Heart left ventricle (tissue), 16 donors: ENCODE measurements at regions not wholly inside any gene's neighbourhood (a gene's known extent, or its start where the extent isn't known, plus 50 kb on each side); places are given as distances from the start of the nearest gene placed in this dataset.

ENCODE experiments used
- ATAC-seq, 4 donors: fragments of 200-7000 bp; cut with Tn5 transposase; one replicate each; pipeline ENCODE4 v1.9.1; 2020 to 2022; ENCODE audit warnings: moderate library complexity in 4 of 4, mild to moderate bottlenecking in 3 of 4, moderate number of reproducible peaks in 1 of 4
- DNase-seq, 5 donors: peaks; one replicate each; pipeline ENCODE4 v3.0.0-alpha.2; 2020
- H3K27ac ChIP-seq, 12 donors: fragments of 200-600 bp; sonication (generic) in 4 of 12; one replicate each; pipeline versions ENCODE4 v1.5.0 to v1.8.0; 2016 to 2022; ENCODE audit warnings: mild to moderate bottlenecking in 2 of 12
- H3K27me3 ChIP-seq, 9 donors: fragments of 200-600 bp; sonication (generic) in 2 of 9; one replicate each; pipeline versions ENCODE4 v1.5.1 to v1.8.0; 2016 to 2022; ENCODE audit warnings: mild to moderate bottlenecking in 3 of 9
- H3K36me3 ChIP-seq, 9 donors: fragments of 200-600 bp; sonication (generic) in 2 of 9; one replicate each; pipeline versions ENCODE4 v1.5.0 to v1.8.0; 2018 to 2022; ENCODE audit warnings: mild to moderate bottlenecking in 2 of 9
- H3K4me1 ChIP-seq, 12 donors: fragments of 200-600 bp; sonication (generic) in 4 of 12; one replicate each; pipeline versions ENCODE4 v1.5.0 to v1.8.0; 2016 to 2022; ENCODE audit warnings: mild to moderate bottlenecking in 3 of 12
- H3K4me3 ChIP-seq, 12 donors: fragments of 200-600 bp; sonication (generic) in 4 of 12; one replicate each; pipeline versions ENCODE4 v1.5.0 to v1.8.0; 2017 to 2022; ENCODE audit warnings: mild to moderate bottlenecking in 9 of 12, moderate library complexity in 4 of 12
- H3K9me3 ChIP-seq, 12 donors: fragments of 200-600 bp; sonication (generic) in 4 of 12; one replicate each; pipeline versions ENCODE4 v1.5.0 to v1.8.0; 2016 to 2022; ENCODE audit warnings: mild to moderate bottlenecking in 1 of 12
- CTCF ChIP-seq, 12 donors: fragments of 200-600 bp; sonication (generic) in 4 of 12; IDR thresholded peaks; one replicate each; pipeline versions ENCODE4 v1.5.0 to v1.8.0; 2018 to 2022; ENCODE audit warnings: antibody characterized with exemption in 12 of 12, mild to moderate bottlenecking in 5 of 12
- POLR2A ChIP-seq, 2 donors: fragments of 450-650 bp; IDR thresholded peaks; one replicate each; pipeline ENCODE4 v1.6.1; 2017; ENCODE audit warnings: antibody characterized with exemption in 2 of 2, mild to moderate bottlenecking in 2 of 2, moderate library complexity in 2 of 2
- WGBS, 4 donors: extraction: QIAGEN DNeasy Blood & Tissue Kit in 2 of 4; methylation state at CpG; one replicate each; pipeline versions ENCODE4 v1.1.5 to v1.1.7; 2013 to 2018; 5-methylcytosine and 5-hydroxymethylcytosine counted together
- intact Hi-C, 10 donors: fragments of 100-400 bp; cut with DNase I; formaldehyde crosslinking; loops; one replicate each; pipeline versions ENCODE4 v1.11.1 to v1.14.2; 2022
- donor health status: ischemic (EF 13 %, LVEDD 7.1; RV severe dilation, severe dysfunction).
- donor health status: healthy with polysubstance abuse.
- donor health status: DM: no; HTN: yes; CAD: no.
- donor health status: DM: no; HTN: no; CAD: no.
- donor health status: ischemic (EF 25% LVEDD 6.9; RV normal size, moderate dysfunction).
- donor health status: ischemic (EF 25% LVEDD 5.7; RV mildly dilated, moderate dysfunction).
- donor health status: healthy.
- donor health status: DM: yes; HTN: yes; CAD: no.
- donor health status: ischemic (EF 35%, LVEDD 5.7; RV mildly dilated, moderate dysfunction).
- donor health status: nonischemic (EF 11% LVEDD 7.7; RV severe dilation, severe dysfunction).
- donor health status: DM: yes; HTN: yes; CAD: no.
- donor health status: PGD.
- donor health status: ischemic (EF 29% LVEDD 5.4; RV normal size, mild dysfunction).
- donor health status: nonischemic (EF 23%, LVEDD 6.1; RV moderate dilation, normal function).

- Histone ChIP-seq H3K36me3 (peaks cover 0 to 17% (median 0%) of the 10 kb centered on the region in 9 donors), H3K4me3 (no peak overlapping the region), H3K27me3 (no peaks in the 10 kb centered on the region), H3K9me3 (no peaks in the 10 kb centered on the region), H3K4me1 (peaks cover 0 to 2% (median 0%) of the 10 kb centered on the region in 12 donors), H3K27ac (no peak overlapping the region)
- TF ChIP-seq POLR2A (IDR thresholded peaks at IDR 0.05) (no peak), CTCF (IDR thresholded peaks at IDR 0.05) (no peak)
- DNase-seq (no peak), ATAC-seq (no peak)
- WGBS, 4 donors, result 89 to 95% (median 92%) methylated on average over 2 of the region's 2 CpGs
- intact Hi-C loops, result no loop called here
Measured at GRCh38 chr17:63347475-63347874, 98.6 kb downstream of the CYB561 start.

GRCh38 chr17:63349478-63350000 lies 96.6 kb downstream of the CYB561 start:
- intact Hi-C loops, result no loop called here
- H3K27ac ChIP-seq, result peak overlapping the region in 3 of 12 donors; percentile 3 to 12 (median 11)
- peaks cover 0 to 8% (median 0%) of the 10 kb centered on the region in 9 donors for H3K36me3 ChIP-seq
- no peaks in the 10 kb centered on the region for H3K9me3 ChIP-seq
- TF ChIP-seq POLR2A (IDR thresholded peaks at IDR 0.05) (no peak), CTCF (IDR thresholded peaks at IDR 0.05) (no peak)
- H3K27me3 ChIP-seq, result no peaks in the 10 kb centered on the region
- WGBS, 4 donors, result 73 to 86% (median 85%) methylated on average over 3 of the region's 3 CpGs
- H3K4me3 ChIP-seq, result no peak overlapping the region
- H3K4me1 ChIP-seq, result peaks cover 0 to 2% (median 0%) of the 10 kb centered on the region in 12 donors
- DNase-seq (no peak), ATAC-seq (peak in 2 of 4 donors; percentile 48 to 77)

- WGBS, 4 donors, result 82 to 93% (median 91%) methylated on average over 4 of the region's 4 CpGs
- Histone ChIP-seq H3K4me1 (peaks cover 0 to 2% (median 0%) of the 10 kb centered on the region in 12 donors), H3K4me3 (no peak overlapping the region), H3K27ac (peak overlapping the region in 5 of 12 donors; percentile 11 to 49 (median 16)), H3K9me3 (no peaks in the 10 kb centered on the region), H3K36me3 (peaks cover 0 to 13% (median 0%) of the 10 kb centered on the region in 9 donors), H3K27me3 (no peaks in the 10 kb centered on the region)
- no peak for ATAC-seq
- no peak for DNase-seq
- intact Hi-C loops, result no loop called here
- no peak for TF ChIP-seq POLR2A (IDR thresholded peaks at IDR 0.05)
- TF ChIP-seq CTCF (IDR thresholded peaks at IDR 0.05), result no peak
Measured at GRCh38 chr17:63350364-63350763, 95.7 kb downstream of the CYB561 start.

GRCh38 chr17:63354256-63354655 lies 91.8 kb downstream of the CYB561 start:
- no peak overlapping the region for H3K27ac ChIP-seq
- intact Hi-C loops, result no loop called here
- 82 to 89% (median 84%) methylated on average over 4 of the region's 4 CpGs for WGBS, 4 donors

More at GRCh38 chr17:63354256-63354655, 91.8 kb downstream of the CYB561 start:
- ATAC-seq, result no peak
- Histone ChIP-seq H3K27me3 (no peaks in the 10 kb centered on the region), H3K4me1 (peaks cover 0 to 22% (median 2%) of the 10 kb centered on the region in 12 donors), H3K4me3 (no peak overlapping the region), H3K36me3 (peaks cover 0 to 13% (median 0%) of the 10 kb centered on the region in 9 donors), H3K9me3 (no peaks in the 10 kb centered on the region)
- DNase-seq, result no peak
- TF ChIP-seq POLR2A (IDR thresholded peaks at IDR 0.05), result no peak
- no peak for TF ChIP-seq CTCF (IDR thresholded peaks at IDR 0.05)
